IMR-90 (cell line): ENCODE measurements at regions not wholly inside any gene's neighbourhood (a gene's known extent, or its start where the extent isn't known, plus 50 kb on each side); places are given as distances from the start of the nearest gene placed in this dataset.
A peak's percentile ranks its signal among the peaks of the same experiment; 100 is the strongest.

Experiments
- ATAC-seq: fragments of 200-7000 bp; cut with Tn5 transposase; 2 replicates; pipeline ENCODE4 v1.9.1; 2020; ENCODE audit warnings: low read depth, mild to moderate bottlenecking, moderate library complexity
- BruUV-seq: library from RNA; stranded (reverse); fragments of 400-500 nt; replicated peaks from 2 replicates; lab custom pipeline; 2021; lab: Mats Ljungman, UMichigan
- CTCF ChIA-PET: fragments of 300-600 bp; formaldehyde crosslinking; extraction: SDS; loops from one replicate; lab custom pipeline; 2021; ENCODE audit warnings: antibody characterized with exemption; lab: Yijun Ruan, JAX
- POLR2A ChIA-PET: fragments of 300-600 bp; sonication (Branson Sonifier 250); formaldehyde crosslinking; loops from one replicate; lab custom pipeline; 2022; ENCODE audit warnings: antibody characterized with exemption; ENCODE audit not compliant: unreplicated experiment; lab: Charles Lee
- DNase-seq: peaks from one replicate; pipeline ENCODE4 v3.0.0; 2013
- H2AFZ ChIP-seq: replicated peaks from 2 replicates; pipeline ENCODE3; 2013; ENCODE audit warnings: low read length, mild to moderate bottlenecking; ENCODE audit not compliant: poor library complexity
- H2AK5ac ChIP-seq: 2 replicates; pipeline ENCODE4 v1.6.1; 2013; ENCODE audit warnings: low read depth, low read length, inconsistent platforms
- H2AK9ac ChIP-seq: replicated peaks from 2 replicates; pipeline ENCODE3; 2013; ENCODE audit warnings: mild to moderate bottlenecking, low read depth, low read length, moderate library complexity; ENCODE audit not compliant: poor library complexity
- H2BK120ac ChIP-seq: 2 replicates; pipeline ENCODE4 v1.6.1; 2013; ENCODE audit warnings: low read depth, low read length, inconsistent platforms
- H2BK15ac ChIP-seq: 3 replicates; pipeline ENCODE4 v1.6.1; 2013; ENCODE audit warnings: low read depth, low read length, inconsistent platforms
- H2BK20ac ChIP-seq: 2 replicates; pipeline ENCODE4 v1.6.1; 2013; ENCODE audit warnings: low read depth, mild to moderate bottlenecking, inconsistent platforms, low read length, moderate library complexity
- H2BK5ac ChIP-seq: 2 replicates; pipeline ENCODE4 v1.6.1; 2013; ENCODE audit warnings: mild to moderate bottlenecking, low read depth, low read length, inconsistent platforms; ENCODE audit not compliant: poor library complexity, severe bottlenecking
- H3K14ac ChIP-seq: replicated peaks from 2 replicates; pipeline ENCODE4 v1.6.1; 2013; ENCODE audit warnings: low read depth, low read length, inconsistent platforms
- H3K18ac ChIP-seq: 2 replicates; pipeline ENCODE4 v1.6.1; 2013; ENCODE audit warnings: low read depth, low read length, control low read depth
- H3K23ac ChIP-seq: 2 replicates; pipeline ENCODE4 v1.6.1; 2013; ENCODE audit warnings: low read depth, low read length, inconsistent platforms
- H3K27ac ChIP-seq: 2 replicates; pipeline ENCODE4 v1.5.1; 2013; ENCODE audit warnings: mild to moderate bottlenecking, control low read depth, low read length; ENCODE audit not compliant: insufficient read depth
- H3K27me3 ChIP-seq: 2 replicates; pipeline ENCODE4 v1.6.1; 2013; ENCODE audit warnings: low read length; ENCODE audit not compliant: control insufficient read depth, insufficient read depth
- H3K36me3 ChIP-seq: 2 replicates; pipeline ENCODE4 v1.6.1; 2013; ENCODE audit warnings: low read length, mixed read lengths; ENCODE audit not compliant: control insufficient read depth, insufficient read depth
- H3K4ac ChIP-seq: 2 replicates; pipeline ENCODE4 v1.6.1; 2013; ENCODE audit warnings: low read depth, low read length, inconsistent platforms
- H3K4me1 ChIP-seq: 2 replicates; pipeline ENCODE4 v1.6.1; 2013; ENCODE audit warnings: low read length, mixed read lengths; ENCODE audit not compliant: control insufficient read depth, insufficient read depth
- H3K4me2 ChIP-seq: 2 replicates; pipeline ENCODE4 v1.6.1; 2013; ENCODE audit warnings: low read depth, mild to moderate bottlenecking, control low read depth, low read length, moderate library complexity
- H3K4me3 ChIP-seq: 2 replicates; pipeline ENCODE4 v1.5.1; 2013; ENCODE audit warnings: low read depth, mild to moderate bottlenecking, control low read depth, low read length, moderate library complexity; ENCODE audit not compliant: insufficient read depth
- H3K56ac ChIP-seq: 2 replicates; pipeline ENCODE4 v1.6.1; 2013; ENCODE audit warnings: low read length, inconsistent platforms; ENCODE audit not compliant: insufficient read depth; ENCODE audit errors: extremely low read depth
- H3K79me1 ChIP-seq, 2 experiments: 2 replicates each; pipeline ENCODE4 v1.6.1; 2013; ENCODE audit warnings: low read length in 2 of 2, inconsistent platforms in 1 of 2, low read depth in 1 of 2
- H3K9ac ChIP-seq: 2 replicates; pipeline ENCODE4 v1.6.1; 2013; ENCODE audit warnings: low read depth, low read length, control low read depth
- H3K9me1 ChIP-seq: 2 replicates; pipeline ENCODE4 v1.6.1; 2013; ENCODE audit warnings: low read length, inconsistent platforms; ENCODE audit not compliant: insufficient read depth
- H3K9me3 ChIP-seq: 2 replicates; pipeline ENCODE4 v1.6.1; 2013; ENCODE audit warnings: low read length; ENCODE audit not compliant: control insufficient read depth, insufficient read depth
- H4K20me1 ChIP-seq: 2 replicates; pipeline ENCODE4 v1.6.1; 2013; ENCODE audit warnings: low read length, inconsistent platforms; ENCODE audit not compliant: insufficient read depth
- H4K5ac ChIP-seq: 2 replicates; pipeline ENCODE4 v1.6.1; 2013; ENCODE audit warnings: mild to moderate bottlenecking, low read depth, low read length, control low read depth
- H4K8ac ChIP-seq, 2 experiments: 2 replicates each; pipeline ENCODE4 v1.6.1; 2013; ENCODE audit warnings: low read depth in 2 of 2, low read length in 2 of 2, control low read depth in 1 of 2, inconsistent platforms in 1 of 2
- H4K91ac ChIP-seq: 2 replicates; pipeline ENCODE4 v1.6.1; 2013; ENCODE audit warnings: low read depth, low read length, inconsistent platforms; ENCODE audit not compliant: insufficient read depth
- MAFK ChIP-seq: IDR thresholded peaks from 2 replicates; pipeline ENCODE4 v1.6.1; 2012; ENCODE audit warnings: low read depth, low read length, improper control_type of control experiment
- NFE2L2 ChIP-seq: fragments of 150-350 bp; IDR thresholded peaks from 2 replicates; pipeline ENCODE4 v1.6.1; 2016; ENCODE audit warnings: low read depth, mild to moderate bottlenecking, low read length
- RCOR1 ChIP-seq: IDR thresholded peaks from 2 replicates; pipeline ENCODE4 v1.6.1; 2012; ENCODE audit warnings: mild to moderate bottlenecking, low read length, improper control_type of control experiment; ENCODE audit not compliant: insufficient replicate concordance
- WGBS, 2 experiments: methylation state at CpG; one replicate each; pipeline versions ENCODE4 v1.1.5 to v1.1.7; 2013; ENCODE audit warnings: missing lambda C conversion rate in 2 of 2; ENCODE audit not compliant: insufficient read length in 1 of 2; ENCODE audit errors: extremely low coverage in 2 of 2; 5-methylcytosine and 5-hydroxymethylcytosine counted together
- dilution Hi-C: fragments of 300-500 bp; cut with HindIII; formaldehyde crosslinking; loops from one replicate; pipeline ENCODE4 v1.14.3; 2018; ENCODE audit warnings: low sequenced_read_pairs; ENCODE audit not compliant: unreplicated experiment
- in situ Hi-C: fragments of 300-500 bp; cut with MboI; formaldehyde crosslinking; loops from 3 replicates; pipeline ENCODE4 v1.14.3; 2019; ENCODE audit warnings: low sequenced_read_pairs, inconsistent platforms, mixed read lengths
- intact Hi-C: fragments of 100-400 bp; cut with micrococcal nuclease; formaldehyde crosslinking; loops from 2 replicates; pipeline ENCODE4 v1.10.0; 2022

DNA sequence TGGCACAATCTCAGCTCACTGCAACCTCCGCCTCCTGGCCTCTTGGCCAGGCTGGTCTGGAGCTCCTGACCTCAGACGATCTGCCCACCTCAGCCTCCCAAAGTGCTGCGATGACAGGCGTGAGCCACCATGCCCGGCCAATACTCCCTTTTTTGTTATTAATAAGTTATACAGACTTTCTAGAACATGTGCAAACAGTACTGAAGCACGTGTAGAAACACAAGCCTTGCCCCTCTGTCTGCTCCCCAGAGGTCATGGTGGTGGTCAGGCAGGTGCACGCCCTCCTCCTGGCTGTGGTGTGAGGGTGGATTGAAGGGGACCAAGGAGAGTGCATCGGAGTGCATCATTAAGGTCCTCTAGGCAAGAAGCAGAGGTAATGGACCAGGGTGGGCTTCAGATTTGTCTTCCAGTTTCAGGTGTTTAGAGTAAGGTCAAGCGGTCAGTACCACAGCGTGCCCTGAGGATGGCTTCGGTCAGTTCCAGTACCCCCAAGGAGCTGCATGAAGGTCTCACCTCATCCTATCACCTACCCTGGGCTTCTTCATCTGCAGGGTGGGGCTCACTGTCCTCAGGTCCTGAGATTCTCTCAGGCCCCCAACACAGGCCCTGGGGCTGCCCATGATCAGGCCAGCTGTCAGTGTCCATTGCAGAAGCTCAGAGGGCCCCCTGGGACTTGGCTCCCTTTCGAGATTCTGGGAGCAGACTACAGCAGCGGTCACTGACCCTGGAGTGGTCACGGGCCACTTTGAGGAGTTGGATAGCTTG, 124.3 kb downstream of the GLI2 start:
- Histone ChIP-seq H2AFZ (no peak overlapping the region), H3K9me1 (peaks cover 64% of the 10 kb centered on the region), H2BK120ac (no peak overlapping the region), H3K14ac (no peak overlapping the region), H4K8ac (no peak overlapping the region), H2AK5ac (no peak overlapping the region), H3K56ac (no peak overlapping the region), H3K36me3 (peaks cover 4% of the 10 kb centered on the region; the same call in 1 of the 2 replicates), H2BK15ac (no peak overlapping the region), H3K27ac (no peak overlapping the region), H2BK20ac (no peak overlapping the region), H3K4me1 (peaks cover 40% of the 10 kb centered on the region), H2BK5ac (no peak overlapping the region), H3K18ac (no peak overlapping the region), H3K23ac (no peak overlapping the region; the same call in 1 of the 2 replicates), H4K5ac (no peak overlapping the region), H3K9me3 (no peaks in the 10 kb centered on the region), H3K4me2 (no peak overlapping the region), H3K9ac (no peak overlapping the region), H3K4ac (no peak overlapping the region; the same call in 1 of the 2 replicates), H4K91ac (peak overlapping the region; percentile 29; the same call in 1 of the 2 replicates), H3K4me3 (no peak overlapping the region), H2AK9ac (no peak overlapping the region), H3K79me1 (peaks cover 39 to 96% of the 10 kb centered on the region in 2 experiments; a peak in 3 of 4 replicates), H4K20me1 (peaks cover 75% of the 10 kb centered on the region), H3K27me3 (no peaks in the 10 kb centered on the region)
- TF ChIP-seq RCOR1 (no peak), MAFK (no peak), NFE2L2 (no peak)
- POLR2A ChIA-PET, result no interaction called here
- DNase-seq, result no peak
- no TSS peak for BruUV-seq
- CTCF ChIA-PET, result interaction anchor here (0.7 kb wide), 1 partner anchor 103 kb away, joined by 11 read pairs; no protein-coding TSS in a partner anchor
- 83% methylated on average over 1 of the region's 14 CpGs; no CpG with 5 or more reads in 1 of the 2 experiments for WGBS, 2 experiments
- dilution Hi-C loops (no loop called here), intact Hi-C loops (no loop called here), in situ Hi-C loops (no loop called here)
- no peak for ATAC-seq
